ENCODE measurements at regions not wholly inside any gene's neighbourhood (a gene's known extent, or its start where the extent isn't known, plus 50 kb on each side); places are given as distances from the start of the nearest gene placed in this dataset.

GRCh38 chr16:24635900-24636610, 93.4 kb upstream of the TNRC6A start:
- no peak for ATAC-seq
- no peaks in the 10 kb centered on the region for H3K9me3 ChIP-seq (replicated peaks; ENCODE audit: control insufficient read depth, insufficient read depth, low read depth, low read length)
- TF ChIP-seq ELF1 (tag; IDR thresholded peaks at IDR 0.05), result no peak
- no peak for TF ChIP-seq SLC30A9 (CRISPR knock-in tag; IDR thresholded peaks at IDR 0.05)
- no peak for TF ChIP-seq ZNF449 (CRISPR knock-in tag; IDR thresholded peaks at IDR 0.05)
- TF ChIP-seq NFIC (IDR thresholded peaks at IDR 0.05), result peak; percentile 60
- TF ChIP-seq NFYB (IDR thresholded peaks at IDR 0.05; ENCODE audit: extremely low read depth, insufficient read length), result no peak
- POLR2A ChIA-PET, result no interaction called here
- no peak for FAIRE-seq
- in situ Hi-C loops (cut with MboI) (no loop called here), intact Hi-C loops (cut with micrococcal nuclease) (no loop called here)
- no TSS peak for BruUV-seq (replicated peaks)
- no peaks in the 10 kb centered on the region for H3K4me1 ChIP-seq (replicated peaks in 1 of 2; ENCODE audit: control insufficient read depth in 2 of 2, insufficient read depth in 2 of 2, low read length in 2 of 2)
- no peak overlapping the region for H3K27ac ChIP-seq (ENCODE audit: extremely low read depth, low read depth, low read length)
- no peak overlapping the region for H3K4me2 ChIP-seq (ENCODE audit: insufficient read depth, low read length)
- peaks cover 5 to 15% of the 10 kb centered on the region in 2 experiments; a peak in 4 of 5 replicates for H3K27me3 ChIP-seq (ENCODE audit: control insufficient read depth in 2 of 2, insufficient read depth in 2 of 2, low read length in 2 of 2)
- H3K79me2 ChIP-seq (ENCODE audit: control insufficient read depth, insufficient read depth, low read length), result no peaks in the 10 kb centered on the region
- H4K20me1 ChIP-seq (replicated peaks; ENCODE audit: control insufficient read depth, insufficient read depth, low read length), result no peaks in the 10 kb centered on the region
- no peaks in the 10 kb centered on the region for H3K36me3 ChIP-seq (ENCODE audit: control insufficient read depth, insufficient read depth, low read length)
- H3K4me3 ChIP-seq, result no peak overlapping the region
- CTCF ChIA-PET (ENCODE audit: low intra/inter-chr PET ratio), result no interaction called here
- DNase-seq (ENCODE audit: extremely low read depth in 1 of 4, low spot score in 3 of 4), result no peak
- 2% methylated on average over 6 of the region's 6 CpGs for WGBS (ENCODE audit: insufficient coverage, low coverage, missing lambda C conversion rate)
- H3K9ac ChIP-seq (ENCODE audit: insufficient read depth in 1 of 2, low read depth in 2 of 2, low read length in 2 of 2), result no peak overlapping the region
- H2AFZ ChIP-seq (ENCODE audit: low read depth, low read length), result no peak overlapping the region
- H3K9me1 ChIP-seq (ENCODE audit: control insufficient read depth, insufficient read depth, low read length), result no peaks in the 10 kb centered on the region
